Stomach (tissue), 4 donors: ENCODE measurements at regions not wholly inside any gene's neighbourhood (a gene's known extent, or its start where the extent isn't known, plus 50 kb on each side); places are given as distances from the start of the nearest gene placed in this dataset.

ENCODE experiments used
- POLR2A ChIP-seq, 4 donors: fragments of 450-650 bp; IDR thresholded peaks; one replicate each; pipeline ENCODE4 v1.6.1; 2016; ENCODE audit warnings: antibody characterized with exemption in 4 of 4, control low read depth in 2 of 4, mild to moderate bottlenecking in 1 of 4, moderate library complexity in 1 of 4
- TF ChIP-seq, protein P1 (sequence below), 7 experiments: fragments of 450-650 bp in 4 of 7; fragments of 200-600 bp in 3 of 7; sonication (generic) in 3 of 7; IDR thresholded peaks; one replicate each; pipeline ENCODE4 v1.5.1; 2016 to 2019; ENCODE audit warnings: antibody characterized with exemption in 7 of 7, control low read depth in 2 of 7, mild to moderate bottlenecking in 1 of 7

DNA sequence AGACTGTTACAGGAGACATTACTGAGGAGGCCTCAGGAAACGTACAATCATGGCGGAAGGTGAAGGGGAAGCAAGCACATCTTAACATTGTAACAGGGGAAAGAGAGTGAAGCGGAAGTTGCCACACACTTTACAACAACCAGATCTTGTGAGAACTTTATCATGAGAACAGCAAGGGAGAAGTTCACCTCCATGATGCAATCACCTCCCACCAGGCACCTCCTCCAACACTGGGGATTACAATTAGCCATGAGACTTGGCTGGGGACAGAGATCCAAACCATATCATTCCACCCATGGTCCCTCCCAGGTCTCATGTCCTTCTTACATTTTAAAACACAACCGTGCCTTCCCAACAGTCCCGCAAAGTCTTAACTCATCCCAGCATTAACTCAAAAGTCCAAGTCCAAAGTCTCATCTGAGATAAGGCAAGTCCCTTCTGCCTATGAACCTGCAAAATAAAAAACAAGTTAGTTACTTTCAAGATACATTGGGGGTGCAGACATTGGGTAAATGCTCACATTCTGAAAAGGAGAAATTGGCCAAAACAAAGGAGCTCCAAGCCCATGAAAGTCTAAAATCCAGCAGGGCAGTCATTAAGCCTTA lies 138.3 kb downstream of the TMEM161B start:
- TF ChIP-seq, protein P1, sequence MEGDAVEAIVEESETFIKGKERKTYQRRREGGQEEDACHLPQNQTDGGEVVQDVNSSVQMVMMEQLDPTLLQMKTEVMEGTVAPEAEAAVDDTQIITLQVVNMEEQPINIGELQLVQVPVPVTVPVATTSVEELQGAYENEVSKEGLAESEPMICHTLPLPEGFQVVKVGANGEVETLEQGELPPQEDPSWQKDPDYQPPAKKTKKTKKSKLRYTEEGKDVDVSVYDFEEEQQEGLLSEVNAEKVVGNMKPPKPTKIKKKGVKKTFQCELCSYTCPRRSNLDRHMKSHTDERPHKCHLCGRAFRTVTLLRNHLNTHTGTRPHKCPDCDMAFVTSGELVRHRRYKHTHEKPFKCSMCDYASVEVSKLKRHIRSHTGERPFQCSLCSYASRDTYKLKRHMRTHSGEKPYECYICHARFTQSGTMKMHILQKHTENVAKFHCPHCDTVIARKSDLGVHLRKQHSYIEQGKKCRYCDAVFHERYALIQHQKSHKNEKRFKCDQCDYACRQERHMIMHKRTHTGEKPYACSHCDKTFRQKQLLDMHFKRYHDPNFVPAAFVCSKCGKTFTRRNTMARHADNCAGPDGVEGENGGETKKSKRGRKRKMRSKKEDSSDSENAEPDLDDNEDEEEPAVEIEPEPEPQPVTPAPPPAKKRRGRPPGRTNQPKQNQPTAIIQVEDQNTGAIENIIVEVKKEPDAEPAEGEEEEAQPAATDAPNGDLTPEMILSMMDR (IDR thresholded peaks at IDR 0.05): no peak
- no peak for TF ChIP-seq POLR2A (IDR thresholded peaks at IDR 0.05)
